Caco-2 (cell line): ENCODE measurements at regions not wholly inside any gene's neighbourhood (a gene's known extent, or its start where the extent isn't known, plus 50 kb on each side); places are given as distances from the start of the nearest gene placed in this dataset.

Experiments
- BruUV-seq: library from RNA; stranded (reverse); fragments of 400-500 nt; replicated peaks from 2 replicates; lab custom pipeline; 2021; lab: Mats Ljungman, UMichigan
- CTCF ChIA-PET: fragments of 300-600 bp; sonication (Branson Sonifier 250); formaldehyde crosslinking; loops from one replicate; lab custom pipeline; 2022; ENCODE audit warnings: antibody characterized with exemption; lab: Charles Lee
- POLR2A ChIA-PET: fragments of 300-600 bp; sonication (Branson Sonifier 250); formaldehyde crosslinking; loops from one replicate; lab custom pipeline; 2022; ENCODE audit warnings: antibody characterized with exemption; lab: Charles Lee
- DNase-seq, 2 experiments: peaks; one replicate each; pipeline versions ENCODE4 v3.0.0 to v3.0.0-alpha.2; 2020 to 2022
- H3K27me3 ChIP-seq: replicated peaks from 2 replicates; pipeline ENCODE4 v1.6.0; 2011; ENCODE audit warnings: low read length; ENCODE audit not compliant: control insufficient read depth, insufficient read depth
- H3K36me3 ChIP-seq: 2 replicates; pipeline ENCODE4 v1.5.1; 2011; ENCODE audit warnings: low read length; ENCODE audit not compliant: control insufficient read depth, insufficient read depth
- H3K4me1 ChIP-seq: fragments of 250-450 bp; sonication (Bioruptor Pico); 2 replicates; pipeline ENCODE4 v1.5.1; 2020; ENCODE audit warnings: mild to moderate bottlenecking
- H3K4me3 ChIP-seq: 2 replicates; pipeline ENCODE4 v1.5.1; 2011; ENCODE audit warnings: low read depth, mild to moderate bottlenecking, control low read depth, low read length
- H3K9me3 ChIP-seq: fragments of 250-450 bp; sonication (Bioruptor Pico); 2 replicates; pipeline ENCODE4 v1.5.1; 2020; ENCODE audit warnings: mild to moderate bottlenecking, moderate library complexity
- H3K27ac Mint-ChIP-seq: one replicate; pipeline ENCODE4 v1.8.0; 2022; ENCODE audit warnings: mixed read lengths; ENCODE audit not compliant: unreplicated experiment
- H3K27me3 Mint-ChIP-seq: one replicate; pipeline ENCODE4 v1.8.0; 2022; ENCODE audit warnings: mixed read lengths; ENCODE audit not compliant: insufficient read depth, unreplicated experiment
- H3K36me3 Mint-ChIP-seq: one replicate; pipeline ENCODE4 v1.8.0; 2022; ENCODE audit warnings: mild to moderate bottlenecking, mixed read lengths; ENCODE audit not compliant: insufficient read depth, unreplicated experiment
- H3K4me1 Mint-ChIP-seq: one replicate; pipeline ENCODE4 v1.8.0; 2022; ENCODE audit warnings: low read depth, mixed read lengths; ENCODE audit not compliant: unreplicated experiment
- H3K4me3 Mint-ChIP-seq: one replicate; pipeline ENCODE4 v1.8.0; 2022; ENCODE audit warnings: mild to moderate bottlenecking, moderate library complexity, mixed read lengths; ENCODE audit not compliant: unreplicated experiment
- H3K9me3 Mint-ChIP-seq: one replicate; pipeline ENCODE4 v1.8.0; 2022; ENCODE audit warnings: mixed read lengths; ENCODE audit not compliant: unreplicated experiment
- intact Hi-C: fragments of 100-400 bp; cut with micrococcal nuclease; formaldehyde crosslinking; loops from one replicate; pipeline ENCODE4 v1.10.0; 2022; ENCODE audit not compliant: unreplicated experiment
- TF ChIP-seq, protein P1 (sequence below), 2 experiments: fragments of 200-600 bp in 1 of 2; IDR thresholded peaks; 1 replicate in 1 of 2; 2 replicates in 1 of 2; pipeline versions ENCODE4 v1.5.1 to v1.8.0; 2011 to 2022; ENCODE audit warnings: antibody characterized with exemption in 1 of 2, control low read depth in 1 of 2, inconsistent platforms in 1 of 2, low read depth in 1 of 2, low read length in 1 of 2, mild to moderate bottlenecking in 1 of 2, moderate library complexity in 1 of 2; ENCODE audit not compliant: insufficient read depth in 1 of 2, severe bottlenecking in 1 of 2, unreplicated experiment in 1 of 2

DNA sequence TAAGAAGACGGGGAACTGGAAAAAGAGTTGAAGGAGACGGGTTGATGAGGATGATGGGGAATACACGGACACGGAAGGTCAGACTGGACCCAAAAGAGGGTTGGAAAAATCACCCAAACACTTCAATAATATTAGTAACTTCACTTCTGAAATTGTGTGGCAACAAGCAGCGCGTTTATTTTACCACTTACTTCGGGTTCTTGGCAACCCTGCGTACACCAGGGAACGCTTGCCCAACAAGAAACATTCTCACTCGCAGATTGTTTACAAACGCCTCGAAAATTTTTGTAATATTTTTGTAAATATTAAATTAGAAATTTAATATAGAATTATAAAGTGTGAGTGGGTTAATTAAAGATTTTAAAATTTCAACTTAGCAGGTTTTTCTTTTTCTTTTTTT lies 99.5 kb downstream of the CEBPB start:
- no peak overlapping the region for H3K4me3 ChIP-seq
- H3K4me3 Mint-ChIP-seq: no peak overlapping the region
- H3K9me3 Mint-ChIP-seq: no peaks in the 10 kb centered on the region
- H3K27me3 Mint-ChIP-seq: no peaks in the 10 kb centered on the region
- H3K36me3 Mint-ChIP-seq: no peaks in the 10 kb centered on the region
- no peak overlapping the region for H3K27ac Mint-ChIP-seq
- POLR2A ChIA-PET: interaction anchor here (0.9 kb wide), 1 partner anchor 99 kb away, joined by 5 read pairs; no protein-coding TSS in a partner anchor
- H3K27me3 ChIP-seq: no peaks in the 10 kb centered on the region
- DNase-seq: no peak
- no peaks in the 10 kb centered on the region for H3K9me3 ChIP-seq
- no peaks in the 10 kb centered on the region for H3K36me3 ChIP-seq
- TF ChIP-seq, protein P1, sequence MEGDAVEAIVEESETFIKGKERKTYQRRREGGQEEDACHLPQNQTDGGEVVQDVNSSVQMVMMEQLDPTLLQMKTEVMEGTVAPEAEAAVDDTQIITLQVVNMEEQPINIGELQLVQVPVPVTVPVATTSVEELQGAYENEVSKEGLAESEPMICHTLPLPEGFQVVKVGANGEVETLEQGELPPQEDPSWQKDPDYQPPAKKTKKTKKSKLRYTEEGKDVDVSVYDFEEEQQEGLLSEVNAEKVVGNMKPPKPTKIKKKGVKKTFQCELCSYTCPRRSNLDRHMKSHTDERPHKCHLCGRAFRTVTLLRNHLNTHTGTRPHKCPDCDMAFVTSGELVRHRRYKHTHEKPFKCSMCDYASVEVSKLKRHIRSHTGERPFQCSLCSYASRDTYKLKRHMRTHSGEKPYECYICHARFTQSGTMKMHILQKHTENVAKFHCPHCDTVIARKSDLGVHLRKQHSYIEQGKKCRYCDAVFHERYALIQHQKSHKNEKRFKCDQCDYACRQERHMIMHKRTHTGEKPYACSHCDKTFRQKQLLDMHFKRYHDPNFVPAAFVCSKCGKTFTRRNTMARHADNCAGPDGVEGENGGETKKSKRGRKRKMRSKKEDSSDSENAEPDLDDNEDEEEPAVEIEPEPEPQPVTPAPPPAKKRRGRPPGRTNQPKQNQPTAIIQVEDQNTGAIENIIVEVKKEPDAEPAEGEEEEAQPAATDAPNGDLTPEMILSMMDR (IDR thresholded peaks at IDR 0.05; ENCODE audit: insufficient read depth in 1 of 2, low read depth in 1 of 2, low read length in 1 of 2, severe bottlenecking in 1 of 2, unreplicated experiment in 1 of 2): no peak
- CTCF ChIA-PET: no interaction called here
- no TSS peak for BruUV-seq
- no peaks in the 10 kb centered on the region for H3K4me1 Mint-ChIP-seq
- peaks cover 22% of the 10 kb centered on the region for H3K4me1 ChIP-seq
- intact Hi-C loops: no loop called here

- H3K9me3 Mint-ChIP-seq: no peaks in the 10 kb centered on the region
- intact Hi-C loops: no loop called here
- no peaks in the 10 kb centered on the region for H3K4me1 Mint-ChIP-seq
- no TSS peak for BruUV-seq
- Histone ChIP-seq H3K4me1 (peaks cover 22% of the 10 kb centered on the region), H3K4me3 (no peak overlapping the region), H3K9me3 (no peaks in the 10 kb centered on the region), H3K27me3 (no peaks in the 10 kb centered on the region), H3K36me3 (no peaks in the 10 kb centered on the region)
- H3K36me3 Mint-ChIP-seq: no peaks in the 10 kb centered on the region
- H3K27ac Mint-ChIP-seq: no peak overlapping the region
- TF ChIP-seq, protein P1 (IDR thresholded peaks at IDR 0.05; ENCODE audit: insufficient read depth in 1 of 2, low read depth in 1 of 2, low read length in 1 of 2, severe bottlenecking in 1 of 2, unreplicated experiment in 1 of 2): no peak
- ChIA-PET POLR2A (no interaction called here), CTCF (no interaction called here)
- H3K4me3 Mint-ChIP-seq: no peak overlapping the region
- no peaks in the 10 kb centered on the region for H3K27me3 Mint-ChIP-seq
- DNase-seq: no peak
These were observed 100.2 kb downstream of the CEBPB start for GRCh38 chr20:50290808-50291207.

GRCh38 chr20:50291254-50292078 lies 100.8 kb downstream of the CEBPB start:
- no peaks in the 10 kb centered on the region for H3K36me3 Mint-ChIP-seq
- H3K36me3 ChIP-seq: no peaks in the 10 kb centered on the region
- H3K9me3 Mint-ChIP-seq: no peaks in the 10 kb centered on the region
- no peak overlapping the region for H3K27ac Mint-ChIP-seq
- intact Hi-C loops: no loop called here
- H3K27me3 ChIP-seq: no peaks in the 10 kb centered on the region
- TF ChIP-seq, protein P1 (IDR thresholded peaks at IDR 0.05; ENCODE audit: insufficient read depth in 1 of 2, low read depth in 1 of 2, low read length in 1 of 2, severe bottlenecking in 1 of 2, unreplicated experiment in 1 of 2): no peak
- no peaks in the 10 kb centered on the region for H3K4me1 Mint-ChIP-seq
- no peaks in the 10 kb centered on the region for H3K9me3 ChIP-seq
- no peaks in the 10 kb centered on the region for H3K27me3 Mint-ChIP-seq
- no peak overlapping the region for H3K4me3 ChIP-seq
- H3K4me1 ChIP-seq: peaks cover 18% of the 10 kb centered on the region
- BruUV-seq: no TSS peak
- no peak overlapping the region for H3K4me3 Mint-ChIP-seq
- DNase-seq: no peak
- ChIA-PET CTCF (interaction anchor here (0.6 kb wide), 1 partner anchor 109 kb away, joined by 5 read pairs; no protein-coding TSS in a partner anchor), POLR2A (no interaction called here)
